Loucy (cell line): ENCODE measurements at regions not wholly inside any gene's neighbourhood (a gene's known extent, or its start where the extent isn't known, plus 50 kb on each side); places are given as distances from the start of the nearest gene placed in this dataset.

Experiments
- EZH2phosphoT487 ChIP-seq: fragments of 200-600 bp; IDR thresholded peaks from 2 replicates; pipeline ENCODE4 v1.6.1; 2018; ENCODE audit warnings: antibody characterized with exemption, mild to moderate bottlenecking, moderate library complexity, borderline replicate concordance
- TF ChIP-seq, protein P1 (sequence below): fragments of 200-600 bp; sonication (generic); conservative IDR thresholded peaks from 2 replicates; pipeline ENCODE4 v1.5.1; 2014; ENCODE audit warnings: mild to moderate bottlenecking, antibody characterized with exemption, low read length

DNA sequence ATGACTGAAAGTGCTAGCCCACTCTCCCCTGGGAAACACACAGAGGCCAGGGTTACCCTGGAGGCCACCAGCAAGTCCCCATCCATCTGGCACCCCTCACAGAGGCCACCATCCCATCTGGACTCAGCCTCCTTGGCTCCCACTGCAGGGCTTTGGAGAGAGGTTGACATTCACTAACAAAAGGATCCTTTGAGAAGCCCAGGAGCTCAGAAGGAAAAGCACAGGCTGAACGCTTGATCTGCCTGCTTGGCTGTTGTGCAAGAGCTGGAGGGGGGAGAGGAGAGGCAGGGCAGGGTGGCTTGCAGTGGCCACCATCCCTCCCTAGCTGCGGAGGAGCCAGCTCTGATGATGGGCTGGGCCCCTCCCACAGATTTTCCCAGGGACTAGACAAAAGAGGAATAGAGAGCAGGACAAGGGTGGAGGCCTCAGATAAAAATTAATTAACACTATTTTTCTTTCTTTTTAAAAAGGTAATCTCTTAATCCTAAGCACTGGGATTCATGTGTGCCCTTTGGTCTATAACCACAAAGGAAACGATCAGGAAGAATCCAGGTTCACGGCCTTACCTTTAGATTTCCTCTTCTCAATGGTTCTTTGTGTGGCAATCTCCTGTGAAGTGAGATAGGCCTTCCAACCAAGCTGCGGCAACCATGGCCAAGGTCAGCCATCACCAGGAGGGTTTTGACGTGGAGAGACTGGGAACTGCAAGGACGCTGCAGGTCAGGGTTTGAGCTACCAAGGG is 154.7 kb downstream of the BARX2 start:
- TF ChIP-seq, protein P1, sequence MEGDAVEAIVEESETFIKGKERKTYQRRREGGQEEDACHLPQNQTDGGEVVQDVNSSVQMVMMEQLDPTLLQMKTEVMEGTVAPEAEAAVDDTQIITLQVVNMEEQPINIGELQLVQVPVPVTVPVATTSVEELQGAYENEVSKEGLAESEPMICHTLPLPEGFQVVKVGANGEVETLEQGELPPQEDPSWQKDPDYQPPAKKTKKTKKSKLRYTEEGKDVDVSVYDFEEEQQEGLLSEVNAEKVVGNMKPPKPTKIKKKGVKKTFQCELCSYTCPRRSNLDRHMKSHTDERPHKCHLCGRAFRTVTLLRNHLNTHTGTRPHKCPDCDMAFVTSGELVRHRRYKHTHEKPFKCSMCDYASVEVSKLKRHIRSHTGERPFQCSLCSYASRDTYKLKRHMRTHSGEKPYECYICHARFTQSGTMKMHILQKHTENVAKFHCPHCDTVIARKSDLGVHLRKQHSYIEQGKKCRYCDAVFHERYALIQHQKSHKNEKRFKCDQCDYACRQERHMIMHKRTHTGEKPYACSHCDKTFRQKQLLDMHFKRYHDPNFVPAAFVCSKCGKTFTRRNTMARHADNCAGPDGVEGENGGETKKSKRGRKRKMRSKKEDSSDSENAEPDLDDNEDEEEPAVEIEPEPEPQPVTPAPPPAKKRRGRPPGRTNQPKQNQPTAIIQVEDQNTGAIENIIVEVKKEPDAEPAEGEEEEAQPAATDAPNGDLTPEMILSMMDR: no peak
- TF ChIP-seq EZH2phosphoT487: no peak
